GM19238 (cell line): ENCODE measurements at regions not wholly inside any gene's neighbourhood (a gene's known extent, or its start where the extent isn't known, plus 50 kb on each side); places are given as distances from the start of the nearest gene placed in this dataset.

Source experiments
- DNase-seq: peaks from one replicate; pipeline ENCODE4 v3.0.0; 2011; ENCODE audit warnings: low spot score; ENCODE audit not compliant: insufficient read length

DNA sequence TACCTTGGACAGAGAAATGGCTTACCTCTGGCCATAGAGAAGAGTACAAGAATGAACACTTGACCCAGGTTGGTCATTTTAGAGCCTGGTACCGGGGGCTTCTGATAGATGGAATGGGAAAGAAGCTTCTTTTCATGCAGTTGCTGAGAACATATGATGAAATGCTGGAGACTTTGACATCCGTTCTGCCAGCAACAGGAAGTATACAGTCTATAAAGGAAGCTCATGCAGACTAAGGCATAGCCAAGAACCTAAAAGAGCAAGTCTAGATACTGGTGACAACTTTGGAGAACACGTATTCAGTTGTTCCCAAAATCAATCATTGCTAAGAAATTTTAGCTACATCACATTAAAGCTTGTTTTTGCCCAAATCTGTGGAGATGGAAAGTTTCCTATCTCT, 894.6 kb downstream of the METTL15 start:
- no peak for DNase-seq

DNA sequence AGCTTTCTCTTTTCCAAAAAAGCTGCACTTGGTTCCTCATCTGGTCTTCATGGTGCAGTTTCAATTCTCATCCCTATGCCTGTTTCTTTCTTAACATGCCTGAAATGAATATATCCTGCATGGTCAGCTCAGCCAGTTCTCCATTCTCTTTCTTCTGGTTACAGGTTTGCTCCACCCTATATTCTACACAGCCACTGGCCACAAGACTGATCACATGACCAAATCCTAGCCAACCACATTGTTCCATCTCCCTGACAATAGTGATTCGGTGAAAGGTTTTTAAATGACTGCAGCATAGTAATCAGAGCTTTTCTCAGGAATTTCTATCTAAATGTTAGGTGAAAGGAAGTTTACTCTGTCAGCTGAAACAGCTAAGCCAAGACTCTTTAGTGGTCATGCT, 891.4 kb downstream of the METTL15 start:
- DNase-seq = no peak

DNA sequence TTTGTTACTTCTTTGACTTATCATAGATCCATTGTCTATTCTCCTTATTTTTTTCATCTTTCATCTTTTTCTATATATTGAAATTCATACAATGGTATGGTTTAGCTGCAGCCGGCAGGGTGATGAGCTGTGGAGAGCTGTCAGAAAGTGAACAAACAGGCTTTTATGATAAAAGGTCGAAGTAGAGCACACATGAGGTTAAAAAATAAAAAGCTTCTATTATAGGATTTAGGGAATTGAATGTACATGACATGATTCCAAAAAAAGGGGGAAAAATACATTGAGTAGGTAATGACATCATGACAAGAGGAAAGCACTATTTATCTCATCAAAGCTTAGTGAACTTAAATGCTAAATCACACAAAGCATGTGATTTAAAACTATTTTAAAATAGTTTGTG, 884.8 kb downstream of the METTL15 start:
- no peak for DNase-seq

DNA sequence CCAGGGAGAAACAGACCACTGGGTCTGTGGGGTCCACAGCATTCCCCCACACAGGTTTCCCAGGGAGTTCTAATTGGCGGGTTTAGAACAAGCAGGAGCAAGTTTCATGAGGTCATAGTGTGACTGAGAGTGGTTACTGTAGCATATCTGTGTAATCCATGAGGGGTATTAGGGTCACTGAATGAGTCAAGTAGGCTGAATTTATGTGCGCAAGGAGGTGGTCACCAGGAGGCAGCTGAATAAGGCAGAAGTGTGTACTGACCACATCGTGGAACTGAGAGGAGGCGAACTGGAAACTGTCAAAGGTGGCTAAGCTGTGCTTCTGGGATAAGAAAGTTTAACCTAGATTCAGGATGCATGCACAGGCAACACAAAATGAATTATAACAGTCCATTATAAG, 876.0 kb downstream of the METTL15 start:
- DNase-seq = no peak

DNA sequence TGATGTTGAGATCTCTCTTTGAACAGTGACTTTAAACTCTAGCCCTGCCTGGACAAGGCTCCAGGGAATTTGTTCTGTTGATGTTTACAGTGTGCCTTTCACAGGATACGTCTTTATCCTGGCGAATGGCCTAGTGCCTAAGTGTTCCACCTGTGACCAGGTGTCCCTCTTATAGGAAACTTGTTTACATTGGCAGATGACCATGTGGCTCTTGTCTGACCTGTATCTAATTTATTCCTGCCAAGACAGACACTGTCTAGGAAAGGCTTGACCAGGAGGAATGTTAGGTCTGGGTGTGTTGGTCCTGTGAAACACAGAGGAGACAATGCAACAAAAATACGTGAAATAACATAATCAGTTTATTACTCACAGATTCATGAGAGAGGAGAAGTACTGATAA, 875.6 kb downstream of the METTL15 start:
- DNase-seq = no peak

DNA sequence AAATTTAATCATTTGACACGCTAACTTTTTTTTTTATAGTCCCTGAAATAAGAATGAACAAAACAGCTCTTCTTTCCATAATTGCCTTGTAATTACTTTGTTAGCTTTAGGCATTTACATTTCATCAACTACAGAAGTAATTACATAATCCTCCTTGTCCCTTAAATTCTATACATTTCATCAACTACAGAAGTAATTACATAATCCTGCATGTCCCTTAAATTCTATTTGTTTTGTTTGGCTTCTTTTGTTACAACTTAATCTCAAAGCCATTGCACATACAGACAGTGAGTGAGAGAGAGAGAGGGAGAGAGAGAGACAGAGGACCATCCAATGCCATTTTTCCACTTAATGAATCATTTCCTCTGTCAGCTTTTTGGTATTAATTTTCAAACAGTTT, 873.2 kb downstream of the METTL15 start:
- no peak for DNase-seq

DNA sequence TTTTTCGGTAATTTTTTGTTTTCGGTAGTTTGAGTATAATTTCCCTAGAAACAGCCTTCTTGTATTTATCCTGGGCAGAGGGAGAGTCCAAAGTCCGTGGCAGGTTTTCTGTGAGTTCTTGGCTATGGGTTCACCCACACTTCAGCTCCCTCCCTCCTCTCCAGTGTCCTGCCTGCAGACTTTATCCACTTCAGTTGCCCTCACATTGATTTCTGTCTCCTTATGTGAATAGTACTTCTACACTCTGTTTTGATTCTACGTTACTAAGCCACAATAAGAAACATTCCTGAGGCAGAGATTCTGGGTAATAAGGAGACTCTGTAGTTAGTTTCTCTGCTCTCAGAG, 868.6 kb downstream of the METTL15 start:
- no peak for DNase-seq

DNA sequence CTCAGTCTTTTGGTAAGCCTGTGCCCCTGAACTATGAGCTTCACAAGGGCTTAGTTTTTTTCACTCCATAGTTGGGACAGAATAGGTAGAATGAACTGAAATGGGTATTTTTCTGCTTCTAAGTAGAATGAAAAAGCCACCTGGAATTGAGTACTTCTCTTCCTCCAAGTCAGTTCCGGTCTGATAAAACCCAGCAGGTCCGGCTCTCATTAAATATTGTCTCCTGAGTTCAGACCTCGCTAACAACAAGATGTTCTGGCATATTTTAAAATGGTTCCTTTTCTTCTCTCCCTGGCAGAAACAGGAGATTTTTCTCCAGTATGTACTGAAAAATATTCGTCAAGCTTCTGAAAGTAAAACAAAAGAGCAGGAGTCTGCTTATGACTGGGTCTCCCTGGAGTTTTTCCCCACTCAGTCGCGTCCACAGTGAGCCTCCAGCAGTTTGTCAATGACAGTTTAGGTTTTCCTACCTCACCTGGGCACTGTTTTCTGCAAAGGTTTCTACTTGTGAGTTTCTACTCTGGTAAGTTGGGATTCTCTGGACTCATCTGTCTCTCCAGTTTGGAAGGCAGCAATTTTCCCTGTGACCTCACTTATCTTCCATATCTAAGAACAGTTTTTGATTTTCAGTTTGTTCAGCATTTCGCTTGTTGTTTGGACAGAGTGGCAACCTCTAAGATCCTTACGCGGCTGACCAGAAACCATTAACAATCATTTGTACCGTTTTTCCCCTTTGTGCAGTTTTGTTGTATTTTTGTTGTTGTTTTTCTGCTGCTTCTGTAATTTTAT, 868.0 kb downstream of the METTL15 start:
- DNase-seq = no peak

DNA sequence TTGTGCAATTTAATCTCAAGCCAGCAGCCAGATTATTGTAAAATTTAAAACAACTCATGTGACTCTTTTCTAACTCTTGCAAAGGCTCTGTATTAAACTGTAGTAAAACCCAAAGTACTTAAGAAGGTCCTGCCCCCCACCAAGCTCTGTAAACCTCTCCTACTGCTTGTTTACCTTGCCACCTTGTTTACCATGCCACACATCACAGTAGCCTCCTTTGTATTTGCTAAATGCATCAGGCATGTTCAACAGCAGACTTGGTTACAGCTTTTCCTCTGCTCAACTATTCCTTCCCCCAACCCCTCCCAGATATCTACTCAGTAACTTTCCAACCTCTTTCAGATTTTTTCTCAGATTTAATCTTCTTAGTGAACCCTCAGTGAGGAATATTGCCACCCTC, 861.6 kb downstream of the METTL15 start:
- DNase-seq = no peak

DNA sequence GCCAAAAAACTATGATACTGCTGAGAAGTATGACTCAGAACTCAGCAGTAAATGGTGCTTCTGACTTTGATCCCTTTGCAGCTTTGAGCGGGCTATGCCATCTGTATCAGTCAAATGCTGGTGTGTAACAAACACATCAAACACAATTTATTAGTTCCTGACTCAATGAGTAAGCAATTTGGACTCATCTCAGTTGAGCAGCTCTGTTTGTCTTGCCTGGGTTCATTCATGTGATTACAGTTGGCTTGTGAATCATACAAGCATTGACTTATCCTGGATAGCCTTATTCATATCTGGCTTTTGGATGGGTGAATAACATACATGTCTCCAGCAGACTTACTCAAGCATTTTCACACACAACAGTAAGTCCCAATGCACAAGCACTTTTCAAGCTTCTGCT, 858.8 kb downstream of the METTL15 start:
- DNase-seq = no peak

DNA sequence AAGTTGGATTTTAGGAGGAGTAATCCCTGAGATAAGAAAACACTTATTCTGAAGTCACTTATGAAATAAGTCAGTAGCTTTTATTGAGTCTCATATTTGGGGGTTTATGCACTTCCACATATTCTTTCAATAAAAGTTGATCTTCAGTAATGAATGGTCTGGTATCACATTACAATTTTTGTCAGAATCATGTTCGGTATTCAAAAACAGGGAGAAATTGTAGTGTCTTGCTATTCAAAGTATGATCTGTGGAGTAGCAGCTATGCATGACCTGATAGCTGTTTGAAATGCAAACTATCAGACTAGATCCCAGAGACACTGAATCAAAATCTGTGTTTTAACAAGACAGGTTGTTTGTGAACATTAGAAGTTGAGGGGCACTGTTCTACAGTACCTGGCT, 857.6 kb downstream of the METTL15 start:
- DNase-seq = no peak

DNA sequence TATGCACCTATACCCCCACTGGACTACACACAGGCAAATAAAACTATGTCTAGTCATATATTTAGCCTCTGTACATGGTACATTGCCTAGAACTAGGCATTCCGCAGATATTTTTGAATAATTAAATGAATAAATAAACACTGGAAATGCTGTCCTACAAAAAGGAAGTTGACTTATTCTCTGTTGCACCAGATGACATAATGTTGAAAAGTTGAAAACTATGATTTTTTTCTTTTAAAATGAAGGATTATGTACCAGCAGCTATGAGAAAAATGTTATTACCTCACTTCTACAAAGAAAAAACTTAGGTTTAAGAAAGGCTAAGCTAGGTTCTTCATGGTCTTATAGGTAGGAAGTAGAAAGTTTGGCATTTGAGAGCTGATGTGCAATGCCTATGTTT, 856.6 kb downstream of the METTL15 start:
- no peak for DNase-seq

DNA sequence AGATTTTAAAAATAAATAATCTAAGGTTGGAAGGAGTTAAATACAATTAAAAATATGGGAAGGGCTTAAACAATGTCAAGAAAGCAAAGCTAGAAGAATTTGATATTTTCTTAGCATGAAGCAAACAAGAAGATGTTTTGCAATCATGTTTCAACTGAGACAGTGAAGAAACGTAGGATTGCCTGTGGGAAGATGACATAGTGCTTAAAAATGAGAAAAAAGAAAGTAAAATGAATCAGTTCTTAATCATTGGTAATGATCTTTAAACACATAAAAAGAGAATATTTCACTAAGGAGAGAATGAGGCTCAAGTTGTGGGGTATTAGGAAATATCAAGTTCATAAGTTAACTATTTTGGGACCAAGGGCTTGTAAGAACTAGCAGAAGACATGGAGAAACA, 855.0 kb downstream of the METTL15 start:
- no peak for DNase-seq

DNA sequence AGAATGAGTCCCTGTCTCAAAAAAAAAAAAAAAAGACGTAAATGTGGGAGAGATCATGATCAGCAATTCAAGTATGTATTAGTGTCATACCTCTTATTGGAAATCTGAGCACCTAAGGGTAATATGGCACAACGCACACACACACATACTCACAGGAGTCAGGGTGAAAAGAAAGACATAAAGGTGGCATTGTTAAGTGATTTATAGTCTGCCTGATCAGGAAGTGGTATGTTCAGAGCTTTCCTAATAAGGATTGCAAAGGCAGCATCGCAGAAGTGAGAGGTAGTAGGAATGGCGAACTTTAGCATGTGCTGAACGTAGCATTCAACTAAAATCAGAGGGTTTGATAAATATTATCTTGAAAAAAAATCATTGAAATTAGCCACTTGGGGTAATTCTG, 854.3 kb downstream of the METTL15 start:
- DNase-seq = no peak

DNA sequence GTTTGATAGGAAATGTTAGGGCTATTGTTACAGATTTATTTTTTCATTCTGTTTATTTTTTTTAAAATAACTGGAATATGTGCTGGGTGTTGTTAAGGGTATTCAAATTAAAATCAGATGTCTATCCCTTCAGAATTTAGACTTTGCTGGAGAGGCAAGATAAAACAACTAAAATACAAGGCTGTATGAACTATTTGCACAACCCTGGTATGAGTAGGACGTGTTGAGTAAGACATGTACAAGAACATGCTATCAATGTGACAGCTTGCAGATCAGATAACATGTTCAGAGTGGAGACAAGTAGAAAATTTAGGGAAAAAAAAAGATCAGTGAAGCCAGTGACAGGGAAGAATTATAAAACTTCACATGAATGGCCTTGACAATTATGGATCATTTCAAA, 853.5 kb downstream of the METTL15 start:
- DNase-seq = no peak

DNA sequence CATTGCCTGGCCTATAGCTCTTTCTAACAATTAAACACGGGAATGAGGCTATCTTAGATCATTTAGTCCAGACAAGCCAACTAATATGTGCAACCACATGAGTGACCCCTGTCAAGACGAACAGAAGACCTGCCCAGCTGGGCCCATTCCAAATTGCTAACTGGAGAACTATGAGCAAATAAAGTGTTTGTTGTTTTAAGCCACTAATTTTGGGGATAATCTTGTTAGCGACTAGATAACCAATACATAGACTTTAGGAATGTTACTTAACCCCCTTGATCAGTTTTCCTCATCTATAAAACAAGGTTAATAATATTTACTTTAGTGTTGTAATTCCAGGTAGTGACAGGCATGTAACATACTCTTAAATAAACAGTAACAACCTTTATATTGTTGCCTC, 848.3 kb downstream of the METTL15 start:
- DNase-seq = no peak

DNA sequence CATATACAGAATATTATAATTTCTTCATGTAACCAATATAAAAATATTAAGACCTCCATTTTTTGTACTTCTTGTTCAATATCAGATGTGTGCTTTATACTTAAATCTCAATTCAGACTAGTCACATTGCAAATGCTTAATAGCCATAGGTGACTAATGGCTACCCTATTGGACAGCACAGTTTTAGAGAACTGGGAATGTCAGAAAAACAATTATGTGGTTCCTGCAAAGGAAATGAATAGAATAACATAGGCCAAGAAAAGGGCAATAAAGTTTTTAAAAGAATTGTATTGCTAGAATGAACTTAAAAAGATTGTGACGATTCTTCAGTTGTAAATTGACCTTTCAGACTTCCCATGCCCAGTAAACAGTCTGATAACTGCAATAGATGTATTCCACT, 843.0 kb downstream of the METTL15 start:
- DNase-seq = no peak

DNA sequence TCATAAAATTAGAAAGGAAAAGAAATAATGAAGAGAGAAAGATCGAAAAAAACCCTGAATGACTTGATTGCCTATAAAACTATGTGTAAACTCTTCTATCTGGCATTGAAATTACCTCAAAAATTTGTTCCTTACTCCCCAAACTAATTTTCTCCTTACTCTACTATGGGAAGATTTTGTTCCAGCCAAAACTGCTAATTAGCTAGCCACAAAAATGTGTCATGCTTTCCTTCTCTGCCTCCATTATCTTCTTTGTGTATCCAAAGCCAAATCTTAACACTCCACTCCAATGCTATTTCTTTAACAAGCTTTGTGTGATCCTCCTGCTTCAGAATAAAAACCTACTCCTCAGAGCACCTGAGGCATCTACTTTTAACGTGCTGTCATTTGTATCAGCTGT, 831.2 kb downstream of the METTL15 start:
- no peak for DNase-seq

DNA sequence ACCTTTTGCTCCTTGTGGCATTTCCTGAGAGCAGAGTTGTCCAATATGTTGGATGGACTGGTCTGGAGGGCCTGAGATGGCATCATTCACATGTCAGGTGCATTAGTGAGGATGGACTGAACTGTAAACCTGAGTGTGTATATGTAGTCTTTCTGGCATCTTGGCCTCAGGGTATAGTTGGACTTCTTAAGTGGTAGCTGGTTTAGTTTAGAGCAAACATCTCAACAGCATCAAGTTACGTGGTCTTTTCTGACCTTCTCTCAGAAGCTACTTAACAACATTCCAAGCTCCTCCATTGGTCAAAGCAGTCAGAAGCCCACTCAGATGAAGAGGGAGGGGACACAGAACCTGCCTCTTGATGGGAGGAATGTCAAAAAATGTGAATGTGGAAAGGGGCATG, 829.9 kb downstream of the METTL15 start:
- no peak for DNase-seq

DNA sequence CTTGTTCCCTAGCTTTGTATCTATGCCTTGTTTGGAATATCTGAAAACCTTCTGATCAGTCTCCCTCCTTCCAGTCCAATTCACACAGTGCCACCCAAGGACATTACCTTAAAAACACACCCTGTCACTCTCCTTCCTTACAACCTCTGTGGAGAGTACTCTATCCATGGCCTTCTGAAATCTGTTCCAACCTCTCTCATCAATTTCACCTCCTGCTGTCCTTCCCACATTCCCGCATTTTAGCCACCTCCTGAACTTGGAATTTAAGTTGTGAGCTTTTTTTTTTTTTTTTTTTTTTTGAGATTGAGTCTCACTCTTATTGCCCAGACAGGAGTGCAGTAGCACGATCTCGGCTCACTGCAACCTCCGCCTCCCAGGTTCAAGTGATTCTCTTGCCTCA, 824.8 kb downstream of the METTL15 start:
- no peak for DNase-seq

DNA sequence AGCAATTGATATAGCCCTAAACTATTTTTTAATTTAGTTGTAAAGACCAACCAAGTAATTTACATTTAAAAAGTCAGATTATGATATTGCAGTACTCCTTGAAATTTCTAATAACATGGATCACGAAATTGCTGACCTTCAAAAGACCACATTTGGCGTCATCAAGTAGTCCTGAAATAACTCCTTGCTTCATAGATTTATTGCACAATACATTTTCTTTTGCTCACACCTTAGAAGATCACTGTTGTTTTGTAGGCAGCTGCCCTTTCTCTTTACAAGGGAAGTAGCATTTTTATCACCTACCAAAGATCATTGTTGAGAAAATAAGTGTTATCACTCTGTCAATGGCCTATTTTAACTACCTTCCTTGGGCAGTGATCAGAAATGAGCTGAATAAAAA, 815.8 kb downstream of the METTL15 start:
- no peak for DNase-seq

DNA sequence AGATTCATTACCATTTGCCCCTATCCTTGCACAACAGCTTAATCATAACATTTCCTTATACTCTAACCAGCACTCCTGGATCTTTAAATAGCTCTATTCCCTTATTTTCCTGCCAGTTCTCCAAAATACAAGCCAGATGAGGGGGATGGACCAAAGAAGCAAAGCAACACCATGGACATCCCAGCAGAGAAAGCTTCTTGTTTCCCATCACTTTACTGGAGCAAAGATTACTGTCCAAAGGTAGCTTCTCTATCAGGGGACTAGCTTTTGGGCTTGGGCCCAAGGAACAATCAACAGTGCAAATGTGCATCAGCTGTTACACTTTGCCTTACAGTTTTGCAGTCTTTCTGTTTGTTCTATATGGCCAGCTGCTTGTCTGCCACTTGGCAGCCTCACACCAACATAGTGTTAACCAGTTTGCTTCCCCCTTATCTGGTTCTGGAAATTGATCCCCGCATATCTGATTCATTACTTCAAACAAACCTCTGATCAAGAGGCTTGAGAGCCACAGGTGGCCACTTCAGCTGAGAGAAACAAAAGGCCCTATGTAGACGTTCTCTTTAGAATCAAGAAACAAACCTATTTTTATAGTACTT, 814.3 kb downstream of the METTL15 start:
- DNase-seq = no peak

DNA sequence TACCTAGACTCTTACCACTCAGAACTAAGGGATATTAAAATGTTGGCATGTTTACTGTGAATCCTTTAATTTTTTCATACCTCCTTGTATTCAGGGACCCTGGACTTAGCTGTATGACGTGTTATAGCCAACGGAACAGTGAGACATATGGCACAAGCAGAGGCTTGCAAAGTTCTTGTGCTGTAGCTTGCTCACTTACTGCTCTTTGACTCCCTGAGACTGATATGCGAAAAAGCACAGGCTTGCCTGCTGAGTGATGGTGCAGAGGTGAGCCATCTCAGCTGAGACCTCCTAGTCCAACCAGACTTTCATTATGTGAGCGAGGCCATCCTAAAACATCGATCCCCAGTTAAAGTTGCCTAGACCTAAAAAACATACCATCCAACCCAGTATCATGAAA, 811.0 kb downstream of the METTL15 start:
- DNase-seq = no peak

DNA sequence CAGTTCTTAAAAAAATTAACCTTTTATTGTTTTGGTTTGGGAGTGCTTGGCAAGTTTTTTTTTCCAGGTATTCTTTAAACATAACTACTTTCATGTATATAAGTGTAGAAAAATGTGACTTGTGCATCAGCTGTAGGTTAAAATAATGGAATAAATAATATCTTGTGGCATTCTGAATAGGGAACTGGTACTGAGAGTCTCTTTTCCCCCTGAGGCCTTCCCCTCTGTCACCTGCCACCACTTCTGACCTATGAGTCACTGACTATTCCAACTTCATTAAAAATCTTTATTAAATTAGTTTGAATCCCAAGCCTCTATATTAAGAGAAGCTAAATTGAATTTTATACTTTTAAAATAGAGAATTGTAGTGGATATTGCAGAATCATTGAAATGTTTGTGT, 805.7 kb downstream of the METTL15 start:
- no peak for DNase-seq
